ENCODE measurements at regions not wholly inside any gene's neighbourhood (a gene's known extent, or its start where the extent isn't known, plus 50 kb on each side); places are given as distances from the start of the nearest gene placed in this dataset.

GRCh38 chr12:89919241-89919906 is 210.7 kb upstream of the ATP2B1 start:
- ChIA-PET POLR2A (no interaction called here), CTCF (interaction anchor here (1.0 to 1.6 kb wide), 5 partner anchors 8 to 377 kb away, joined by 3 to 5 read pairs (median 4); no protein-coding TSS in a partner anchor)
- no peak for TF ChIP-seq CTCF (IDR thresholded peaks at IDR 0.05; ENCODE audit: control extremely low read depth, extremely low read depth, low read depth, missing control alignments)
- DNase-seq (ENCODE audit: extremely low spot score): no peak

- TF ChIP-seq CTCF (IDR thresholded peaks at IDR 0.05; ENCODE audit: control extremely low read depth, extremely low read depth, low read depth, missing control alignments): no peak
- CTCF ChIA-PET: interaction anchor here (0.9 to 1.6 kb wide), 4 partner anchors 17 to 375 kb away, joined by 3 to 5 read pairs (median 4); no protein-coding TSS in a partner anchor
- no peak for DNase-seq (ENCODE audit: extremely low spot score)
- POLR2A ChIA-PET: no interaction called here
These were observed 209.7 kb upstream of the ATP2B1 start for GRCh38 chr12:89918172-89918846.

GRCh38 chr12:89909753-89910152 is 201.1 kb upstream of the ATP2B1 start:
- no peak for TF ChIP-seq CTCF (IDR thresholded peaks at IDR 0.05; ENCODE audit: control extremely low read depth, extremely low read depth, low read depth, missing control alignments)
- POLR2A ChIA-PET: no interaction called here
- CTCF ChIA-PET: no interaction called here
- DNase-seq (ENCODE audit: extremely low spot score): no peak

- DNase-seq (ENCODE audit: extremely low spot score): no peak
- TF ChIP-seq CTCF (IDR thresholded peaks at IDR 0.05; ENCODE audit: control extremely low read depth, extremely low read depth, low read depth, missing control alignments): no peak
- ChIA-PET POLR2A (no interaction called here), CTCF (no interaction called here)
These were observed 199.0 kb upstream of the ATP2B1 start for GRCh38 chr12:89907659-89908058.

- TF ChIP-seq CTCF (IDR thresholded peaks at IDR 0.05; ENCODE audit: control extremely low read depth, extremely low read depth, low read depth, missing control alignments): no peak
- POLR2A ChIA-PET: no interaction called here
- DNase-seq (ENCODE audit: extremely low spot score): no peak
- CTCF ChIA-PET: interaction anchor here (0.8 kb wide), 1 partner anchor 21 kb away, joined by 3 read pairs; no protein-coding TSS in a partner anchor
These were observed 198.2 kb upstream of the ATP2B1 start for GRCh38 chr12:89906824-89907223.

GRCh38 chr12:89906178-89906577 is 197.5 kb upstream of the ATP2B1 start:
- POLR2A ChIA-PET: no interaction called here
- no peak for DNase-seq (ENCODE audit: extremely low spot score)
- no peak for TF ChIP-seq CTCF (IDR thresholded peaks at IDR 0.05; ENCODE audit: control extremely low read depth, extremely low read depth, low read depth, missing control alignments)
- CTCF ChIA-PET: interaction anchor here (0.8 to 1.7 kb wide), 2 partner anchors 8 to 21 kb away, joined by 3 to 4 read pairs; no protein-coding TSS in a partner anchor

Measured in GM10248 (cell line).